ENCODE measurements at regions not wholly inside any gene's neighbourhood (a gene's known extent, or its start where the extent isn't known, plus 50 kb on each side); places are given as distances from the start of the nearest gene placed in this dataset.

GRCh38 chr7:22676385-22676784 lies 50.6 kb upstream of the IL6 start:
- no peak for DNase-seq (ENCODE audit: low read depth in 2 of 2)

GRCh38 chr7:22675917-22676343 lies 51.1 kb upstream of the IL6 start:
- DNase-seq (ENCODE audit: low read depth in 2 of 2): peak in 1 of 2 experiments; percentile 39

GRCh38 chr7:22675421-22675820 lies 51.6 kb upstream of the IL6 start:
- DNase-seq (ENCODE audit: low read depth in 2 of 2): no peak

GRCh38 chr7:22672846-22673680 lies 53.9 kb upstream of the IL6 start:
- no peak for DNase-seq (ENCODE audit: low read depth in 2 of 2)

- no peak for DNase-seq (ENCODE audit: low read depth in 2 of 2)
These were observed 55.7 kb upstream of the IL6 start for GRCh38 chr7:22671177-22671879.

GRCh38 chr7:22670422-22670815 lies 56.6 kb upstream of the IL6 start:
- no peak for DNase-seq (ENCODE audit: low read depth in 2 of 2)

GRCh38 chr7:22669692-22670421 lies 57.1 kb upstream of the IL6 start:
- no peak for DNase-seq (ENCODE audit: low read depth in 2 of 2)

GRCh38 chr7:22668971-22669401 lies 58.0 kb upstream of the IL6 start:
- DNase-seq (ENCODE audit: low read depth in 2 of 2): no peak

- no peak for DNase-seq (ENCODE audit: low read depth in 2 of 2)
These were observed 59.3 kb upstream of the IL6 start for GRCh38 chr7:22667562-22668239.

- no peak for DNase-seq (ENCODE audit: low read depth in 2 of 2)
These were observed 59.8 kb upstream of the IL6 start for GRCh38 chr7:22667187-22667561.

GRCh38 chr7:22666732-22667131 lies 60.3 kb upstream of the IL6 start:
- no peak for DNase-seq (ENCODE audit: low read depth in 2 of 2)

GRCh38 chr7:22665923-22666322 lies 61.1 kb upstream of the IL6 start:
- DNase-seq (ENCODE audit: low read depth in 2 of 2): peak in 1 of 2 experiments; percentile 24

GRCh38 chr7:22664988-22665798 lies 61.8 kb upstream of the IL6 start:
- no peak for DNase-seq (ENCODE audit: low read depth in 2 of 2)

- DNase-seq (ENCODE audit: low read depth in 2 of 2): no peak
These were observed 63.3 kb upstream of the IL6 start for GRCh38 chr7:22663721-22664120.

- no peak for DNase-seq (ENCODE audit: low read depth in 2 of 2)
These were observed 63.7 kb upstream of the IL6 start for GRCh38 chr7:22663357-22663718.

GRCh38 chr7:22662556-22663356 lies 64.2 kb upstream of the IL6 start:
- DNase-seq (ENCODE audit: low read depth in 2 of 2): no peak

- DNase-seq (ENCODE audit: low read depth in 2 of 2): no peak
These were observed 65.0 kb upstream of the IL6 start for GRCh38 chr7:22662036-22662435.

GRCh38 chr7:22660732-22661131 lies 66.3 kb upstream of the IL6 start:
- no peak for DNase-seq (ENCODE audit: low read depth in 2 of 2)

GRCh38 chr7:22660293-22660692 lies 66.7 kb upstream of the IL6 start:
- no peak for DNase-seq (ENCODE audit: low read depth in 2 of 2)

GRCh38 chr7:22659741-22660140 lies 67.3 kb upstream of the IL6 start:
- no peak for DNase-seq (ENCODE audit: low read depth in 2 of 2)

All from stimulated activated CD4-positive, alpha-beta T cell treated with anti-CD3 and anti-CD28 coated beads, Interleukin-12 subunit alpha, Interleukin-12 subunit beta, amount 100 ng/mL, for 24 hours (primary cell).